Ectodermal cell (in vitro differentiated cells): ENCODE measurements at regions not wholly inside any gene's neighbourhood (a gene's known extent, or its start where the extent isn't known, plus 50 kb on each side); places are given as distances from the start of the nearest gene placed in this dataset.

Experiments
- H3K27ac ChIP-seq: 2 replicates; pipeline ENCODE4 v1.7.0; 2013; ENCODE audit warnings: mild to moderate bottlenecking, low read depth, low read length; ENCODE audit not compliant: insufficient read depth, poor library complexity, severe bottlenecking
- H3K27me3 ChIP-seq: 2 replicates; pipeline ENCODE4 v1.7.0; 2013; ENCODE audit warnings: mild to moderate bottlenecking, low read length; ENCODE audit not compliant: insufficient read depth, control insufficient read depth, poor library complexity, severe bottlenecking
- H3K36me3 ChIP-seq: one replicate; pipeline ENCODE4 v1.7.0; 2013; ENCODE audit warnings: low read length; ENCODE audit not compliant: control insufficient read depth, insufficient read depth
- H3K4me1 ChIP-seq: one replicate; pipeline ENCODE4 v1.7.0; 2013; ENCODE audit warnings: low read length; ENCODE audit not compliant: control insufficient read depth, insufficient read depth
- H3K4me3 ChIP-seq: 2 replicates; pipeline ENCODE4 v1.7.0; 2013; ENCODE audit warnings: low read depth, low read length, control low read depth; ENCODE audit not compliant: insufficient read depth
- H3K9me3 ChIP-seq: 2 replicates; pipeline ENCODE4 v1.7.0; 2013; ENCODE audit warnings: mild to moderate bottlenecking, low read length, moderate library complexity; ENCODE audit not compliant: control insufficient read depth
- WGBS, 2 experiments: methylation state at CpG; one replicate each; pipeline ENCODE4 v1.1.7; 2013; ENCODE audit warnings: missing lambda C conversion rate in 2 of 2; 5-methylcytosine and 5-hydroxymethylcytosine counted together

- H3K36me3 ChIP-seq, result no peaks in the 10 kb centered on the region
- H3K9me3 ChIP-seq, result peaks cover 8% of the 10 kb centered on the region
- no peak overlapping the region for H3K4me3 ChIP-seq
- H3K27ac ChIP-seq, result no peak overlapping the region
- H3K27me3 ChIP-seq, result no peaks in the 10 kb centered on the region
- no peaks in the 10 kb centered on the region for H3K4me1 ChIP-seq
These were observed 81.4 kb upstream of the IL6 start for GRCh38 chr7:22645418-22646181.

DNA sequence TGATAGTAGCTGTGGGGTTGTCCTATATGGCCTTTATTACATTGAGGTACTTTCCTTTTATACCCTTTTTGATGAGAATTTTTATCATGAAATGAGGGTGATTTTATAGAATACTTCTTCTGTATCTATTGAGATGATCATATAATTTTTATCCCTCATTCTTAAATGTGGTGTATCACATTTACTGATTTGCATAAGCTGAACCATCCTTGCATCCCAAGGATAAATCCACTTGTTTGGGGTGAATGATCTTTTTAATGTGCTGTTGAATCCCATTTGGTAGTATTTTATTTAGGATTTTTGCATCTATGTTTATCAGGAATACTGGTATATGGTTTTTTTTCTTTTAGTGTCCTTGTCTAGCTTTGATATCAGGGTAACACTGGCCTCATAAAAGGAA lies 84.5 kb upstream of the IL6 start:
- Histone ChIP-seq H3K27me3 (no peaks in the 10 kb centered on the region), H3K9me3 (peaks cover 8% of the 10 kb centered on the region), H3K27ac (no peak overlapping the region), H3K4me3 (no peak overlapping the region), H3K4me1 (no peaks in the 10 kb centered on the region), H3K36me3 (no peaks in the 10 kb centered on the region)

DNA sequence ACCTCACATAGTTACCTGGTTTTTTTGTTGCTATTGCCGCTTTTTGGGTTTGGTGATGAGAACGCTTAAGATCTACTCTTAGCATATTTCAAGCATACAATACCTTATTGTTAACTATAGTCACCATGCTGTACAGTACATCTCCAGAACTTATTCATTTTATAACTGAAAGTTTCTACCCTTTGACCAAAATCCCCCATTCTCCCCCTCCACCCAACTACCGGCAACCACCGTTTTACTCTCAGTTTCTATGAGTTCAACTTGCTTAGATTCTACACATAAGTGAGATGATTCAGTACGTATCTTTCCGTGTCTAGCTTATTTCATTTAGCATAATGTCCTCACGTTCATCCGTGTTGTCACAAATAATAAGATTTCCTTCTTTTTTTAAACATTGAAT lies 86.7 kb upstream of the IL6 start:
- Histone ChIP-seq H3K4me1 (no peaks in the 10 kb centered on the region), H3K27me3 (no peaks in the 10 kb centered on the region), H3K27ac (no peak overlapping the region), H3K9me3 (peaks cover 3% of the 10 kb centered on the region), H3K36me3 (no peaks in the 10 kb centered on the region), H3K4me3 (no peak overlapping the region)
- WGBS, 2 experiments, result 97 to 98% methylated on average over 7 to 8 of the region's 8 CpGs

- WGBS, 2 experiments, result 89 to 93% methylated on average over 4 of the region's 4 CpGs
- Histone ChIP-seq H3K27ac (no peak overlapping the region), H3K4me1 (no peaks in the 10 kb centered on the region), H3K9me3 (peaks cover 3% of the 10 kb centered on the region), H3K4me3 (no peak overlapping the region), H3K36me3 (no peaks in the 10 kb centered on the region), H3K27me3 (no peaks in the 10 kb centered on the region)
These were observed 87.6 kb upstream of the IL6 start for GRCh38 chr7:22639396-22639795.

GRCh38 chr7:22635349-22635748 lies 91.7 kb upstream of the IL6 start:
- Histone ChIP-seq H3K4me1 (peaks cover 4% of the 10 kb centered on the region), H3K9me3 (no peaks in the 10 kb centered on the region), H3K4me3 (no peak overlapping the region), H3K27me3 (no peaks in the 10 kb centered on the region), H3K36me3 (no peaks in the 10 kb centered on the region), H3K27ac (no peak overlapping the region)
- 91 to 95% methylated on average over 1 of the region's 1 CpG for WGBS, 2 experiments

GRCh38 chr7:22633954-22634474 lies 93.0 kb upstream of the IL6 start:
- Histone ChIP-seq H3K4me1 (peaks cover 4% of the 10 kb centered on the region), H3K27me3 (no peaks in the 10 kb centered on the region), H3K9me3 (no peaks in the 10 kb centered on the region), H3K4me3 (no peak overlapping the region), H3K36me3 (no peaks in the 10 kb centered on the region), H3K27ac (no peak overlapping the region)
- WGBS, 2 experiments, result 91 to 93% methylated on average over 3 of the region's 3 CpGs

DNA sequence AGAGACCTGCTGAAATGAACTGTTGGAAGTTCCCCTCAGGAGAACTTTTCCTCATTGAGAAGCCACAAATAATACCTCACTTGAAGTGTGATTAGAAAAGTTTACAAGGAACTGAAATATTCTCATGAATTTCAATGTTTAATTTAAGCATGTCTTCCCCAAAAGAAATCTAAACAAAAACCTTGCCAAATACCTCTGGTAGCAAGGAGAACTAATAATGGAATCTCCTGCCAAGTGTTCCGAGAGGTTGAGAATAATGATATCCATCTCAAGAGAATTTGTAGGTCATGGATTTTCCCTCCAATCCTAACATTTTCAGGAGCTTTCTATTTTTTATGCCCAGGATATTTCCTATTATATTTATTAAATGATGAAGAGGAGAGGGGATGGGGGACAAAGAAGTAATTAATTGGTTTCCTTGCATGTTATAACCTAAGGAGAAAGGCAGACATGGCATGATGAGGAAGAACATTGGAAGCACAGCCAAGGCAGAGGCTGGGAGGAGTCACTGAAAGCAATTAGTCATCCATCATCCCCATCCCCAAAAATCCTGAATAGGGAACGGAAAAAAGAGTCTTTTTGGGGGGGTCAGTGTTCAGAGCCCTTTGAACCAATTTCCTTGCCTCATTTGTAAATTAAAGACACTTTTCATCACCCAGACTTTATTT lies 93.6 kb upstream of the IL6 start:
- H3K4me1 ChIP-seq, result peaks cover 4% of the 10 kb centered on the region
- no peaks in the 10 kb centered on the region for H3K9me3 ChIP-seq
- no peak overlapping the region for H3K27ac ChIP-seq
- whole genome bisulfite sequencing, 2 experiments, result 90 to 94% methylated on average over 1 to 2 of the region's 2 CpGs
- H3K27me3 ChIP-seq, result no peaks in the 10 kb centered on the region
- no peaks in the 10 kb centered on the region for H3K36me3 ChIP-seq
- no peak overlapping the region for H3K4me3 ChIP-seq

GRCh38 chr7:22632674-22633073 lies 94.3 kb upstream of the IL6 start:
- Histone ChIP-seq H3K9me3 (no peaks in the 10 kb centered on the region), H3K4me3 (no peak overlapping the region), H3K27me3 (no peaks in the 10 kb centered on the region), H3K36me3 (no peaks in the 10 kb centered on the region), H3K27ac (no peak overlapping the region), H3K4me1 (peaks cover 4% of the 10 kb centered on the region)
- WGBS, 2 experiments, result 89 to 93% methylated on average over 2 of the region's 2 CpGs

DNA sequence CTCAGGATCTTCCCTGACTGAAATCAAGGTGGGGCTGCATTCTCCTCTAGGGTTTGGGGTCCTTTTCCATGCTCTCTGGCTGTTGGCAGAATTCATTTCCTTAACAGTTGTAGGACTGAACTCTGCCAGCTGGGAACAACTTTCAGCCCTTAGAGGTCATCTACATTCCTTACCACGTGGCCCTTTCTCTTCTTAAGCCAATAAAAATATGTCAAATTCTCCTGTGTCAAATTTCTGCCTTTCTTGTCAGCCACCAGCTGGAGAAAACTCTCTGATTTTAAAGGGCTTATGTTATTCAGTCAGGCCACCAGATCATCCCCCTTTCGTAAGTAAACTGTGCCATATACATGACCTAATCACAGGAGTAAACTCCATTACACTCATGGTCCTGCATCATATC lies 95.3 kb upstream of the IL6 start:
- no peaks in the 10 kb centered on the region for H3K36me3 ChIP-seq
- H3K9me3 ChIP-seq, result no peaks in the 10 kb centered on the region
- H3K27me3 ChIP-seq, result no peaks in the 10 kb centered on the region
- 83% methylated on average over 2 of the region's 2 CpGs for WGBS, 2 experiments
- peaks cover 4% of the 10 kb centered on the region for H3K4me1 ChIP-seq
- no peak overlapping the region for H3K4me3 ChIP-seq
- H3K27ac ChIP-seq, result no peak overlapping the region

DNA sequence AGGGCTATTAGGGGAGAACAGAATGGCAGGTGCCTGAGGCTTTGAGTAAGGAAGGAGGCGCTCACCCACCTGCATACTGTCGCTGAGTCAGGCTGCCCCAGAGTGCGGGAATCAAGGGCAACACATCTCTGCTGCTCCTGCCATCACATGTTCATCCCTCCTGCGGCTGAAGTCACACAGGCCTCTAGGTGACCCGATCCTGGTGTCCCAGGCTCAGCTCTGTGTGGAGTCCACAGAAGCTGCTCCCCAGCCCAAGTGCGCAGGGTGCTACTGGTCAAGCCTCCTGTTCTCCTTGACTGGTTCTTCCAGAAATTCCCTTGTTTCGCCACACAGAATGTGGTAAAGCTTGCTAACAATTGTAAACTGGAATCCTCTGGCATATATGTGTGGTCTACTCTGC lies 96.9 kb upstream of the IL6 start:
- H3K27ac ChIP-seq, result no peak overlapping the region
- H3K36me3 ChIP-seq, result no peaks in the 10 kb centered on the region
- peaks cover 4% of the 10 kb centered on the region for H3K4me1 ChIP-seq
- no peaks in the 10 kb centered on the region for H3K9me3 ChIP-seq
- H3K4me3 ChIP-seq, result no peak overlapping the region
- 94% methylated on average over 7 of the region's 7 CpGs for WGBS, 2 experiments
- no peaks in the 10 kb centered on the region for H3K27me3 ChIP-seq
